ENCODE measurements at regions not wholly inside any gene's neighbourhood (a gene's known extent, or its start where the extent isn't known, plus 50 kb on each side); places are given as distances from the start of the nearest gene placed in this dataset.

DNA sequence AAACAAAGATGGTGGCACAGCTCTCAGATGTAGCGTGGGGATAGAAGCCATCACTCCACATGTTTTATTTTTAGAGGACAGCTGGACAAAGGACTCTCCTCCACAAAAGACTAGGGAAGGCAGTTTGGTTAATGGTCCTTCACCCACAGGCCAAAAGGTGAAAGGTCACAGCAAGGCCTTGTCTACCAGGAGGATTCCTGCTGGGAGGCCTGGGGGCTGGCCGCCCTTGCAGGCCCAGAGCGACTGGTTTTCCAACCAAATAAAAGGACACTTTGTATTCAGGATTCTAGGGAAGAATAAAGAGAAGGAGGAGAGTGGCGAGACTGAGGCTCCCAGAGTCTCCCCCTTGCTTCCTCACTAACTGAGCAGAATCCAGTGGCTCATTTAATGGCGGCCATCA is 94.3 kb downstream of the AXIN2 start:
- TF ChIP-seq, protein P1, sequence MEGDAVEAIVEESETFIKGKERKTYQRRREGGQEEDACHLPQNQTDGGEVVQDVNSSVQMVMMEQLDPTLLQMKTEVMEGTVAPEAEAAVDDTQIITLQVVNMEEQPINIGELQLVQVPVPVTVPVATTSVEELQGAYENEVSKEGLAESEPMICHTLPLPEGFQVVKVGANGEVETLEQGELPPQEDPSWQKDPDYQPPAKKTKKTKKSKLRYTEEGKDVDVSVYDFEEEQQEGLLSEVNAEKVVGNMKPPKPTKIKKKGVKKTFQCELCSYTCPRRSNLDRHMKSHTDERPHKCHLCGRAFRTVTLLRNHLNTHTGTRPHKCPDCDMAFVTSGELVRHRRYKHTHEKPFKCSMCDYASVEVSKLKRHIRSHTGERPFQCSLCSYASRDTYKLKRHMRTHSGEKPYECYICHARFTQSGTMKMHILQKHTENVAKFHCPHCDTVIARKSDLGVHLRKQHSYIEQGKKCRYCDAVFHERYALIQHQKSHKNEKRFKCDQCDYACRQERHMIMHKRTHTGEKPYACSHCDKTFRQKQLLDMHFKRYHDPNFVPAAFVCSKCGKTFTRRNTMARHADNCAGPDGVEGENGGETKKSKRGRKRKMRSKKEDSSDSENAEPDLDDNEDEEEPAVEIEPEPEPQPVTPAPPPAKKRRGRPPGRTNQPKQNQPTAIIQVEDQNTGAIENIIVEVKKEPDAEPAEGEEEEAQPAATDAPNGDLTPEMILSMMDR (IDR thresholded peaks at IDR 0.05): no peak
- TF ChIP-seq POLR2A (IDR thresholded peaks at IDR 0.05) (no peak), EP300 (IDR thresholded peaks at IDR 0.05) (no peak)

All from ovary (tissue), 3 donors.